ENCODE measurements at regions not wholly inside any gene's neighbourhood (a gene's known extent, or its start where the extent isn't known, plus 50 kb on each side); places are given as distances from the start of the nearest gene placed in this dataset.

GRCh38 chr13:55992145-55992544 lies 1148.6 kb upstream of the PRR20A start:
- TF ChIP-seq CTCF (IDR thresholded peaks at IDR 0.05; ENCODE audit: poor library complexity) (no peak), EZH2 (IDR thresholded peaks at IDR 0.05; ENCODE audit: borderline replicate concordance) (no peak), EZH2phosphoT487 (IDR thresholded peaks at IDR 0.05; ENCODE audit: low read depth, severe bottlenecking, unreplicated experiment) (no peak)

Measured in hepatocyte (in vitro differentiated cells).